HEK293T (cell line): ENCODE measurements at regions not wholly inside any gene's neighbourhood (a gene's known extent, or its start where the extent isn't known, plus 50 kb on each side); places are given as distances from the start of the nearest gene placed in this dataset.

Experiments
- ARNT ChIP-seq: fragments of 450-650 bp; IDR thresholded peaks from 2 replicates; pipeline ENCODE4 v1.6.1; 2017; ENCODE audit warnings: mild to moderate bottlenecking
- BHLHE40 ChIP-seq: fragments of 450-650 bp; IDR thresholded peaks from 2 replicates; pipeline ENCODE4 v1.6.1; 2016; ENCODE audit warnings: mild to moderate bottlenecking, moderate library complexity, borderline replicate concordance
- CTBP1 ChIP-seq: fragments of 450-650 bp; IDR thresholded peaks from 2 replicates; pipeline ENCODE4 v1.6.1; 2016; ENCODE audit warnings: borderline replicate concordance
- ELF4 ChIP-seq: fragments of 450-650 bp; IDR thresholded peaks from 2 replicates; pipeline ENCODE4 v1.6.1; 2017; ENCODE audit warnings: antibody characterized with exemption
- FOXA1 ChIP-seq: fragments of 450-650 bp; IDR thresholded peaks from 2 replicates; pipeline ENCODE4 v1.6.1; 2016; ENCODE audit warnings: mild to moderate bottlenecking
- FOXK2 ChIP-seq: fragments of 450-650 bp; IDR thresholded peaks from 2 replicates; pipeline ENCODE4 v1.6.1; 2016; ENCODE audit warnings: mild to moderate bottlenecking
- FOXM1 ChIP-seq: fragments of 450-650 bp; IDR thresholded peaks from 2 replicates; pipeline ENCODE4 v1.6.1; 2017; ENCODE audit warnings: mild to moderate bottlenecking, borderline replicate concordance
- HDGF ChIP-seq: fragments of 450-650 bp; IDR thresholded peaks from 2 replicates; pipeline ENCODE4 v1.6.1; 2017; ENCODE audit warnings: antibody characterized with exemption, borderline replicate concordance
- SP1 ChIP-seq: fragments of 450-650 bp; IDR thresholded peaks from 2 replicates; pipeline ENCODE4 v1.6.1; 2017
- SUZ12 ChIP-seq: fragments of 450-650 bp; IDR thresholded peaks from 2 replicates; pipeline ENCODE4 v1.6.1; 2016; ENCODE audit warnings: mild to moderate bottlenecking
- TARDBP ChIP-seq: fragments of 450-650 bp; IDR thresholded peaks from 2 replicates; pipeline ENCODE4 v1.6.1; 2016
- ZNF384 ChIP-seq: fragments of 450-650 bp; IDR thresholded peaks from 2 replicates; pipeline ENCODE4 v1.6.1; 2016
- TF ChIP-seq, protein P1 (sequence below): fragments of 450-650 bp; IDR thresholded peaks from 2 replicates; pipeline ENCODE4 v1.6.1; 2016

DNA sequence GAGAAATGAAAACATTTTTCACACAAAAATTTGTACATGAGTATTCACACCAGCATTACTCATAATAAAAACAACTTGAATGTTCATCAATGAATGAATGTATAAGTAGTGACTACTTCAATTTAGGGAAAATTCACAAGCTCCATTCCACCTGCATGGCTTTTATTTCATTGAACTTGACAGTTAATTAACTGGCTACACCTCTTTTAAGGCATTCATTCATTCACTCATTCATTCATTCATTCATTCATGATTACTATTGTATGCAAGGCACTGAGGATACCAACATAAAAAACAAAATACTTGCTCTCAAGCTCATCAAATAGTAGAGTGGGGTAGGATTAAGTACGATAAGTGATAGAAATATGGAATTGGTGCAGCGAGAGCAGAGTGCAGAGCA lies 198.3 kb upstream of the DLGAP1 start:
- TF ChIP-seq SP1: no peak
- no peak for TF ChIP-seq SUZ12
- TF ChIP-seq ARNT: no peak
- TF ChIP-seq BHLHE40: no peak
- TF ChIP-seq FOXM1: no peak
- TF ChIP-seq FOXK2: no peak
- no peak for TF ChIP-seq CTBP1
- TF ChIP-seq FOXA1: no peak
- no peak for TF ChIP-seq ELF4
- TF ChIP-seq, protein P1, sequence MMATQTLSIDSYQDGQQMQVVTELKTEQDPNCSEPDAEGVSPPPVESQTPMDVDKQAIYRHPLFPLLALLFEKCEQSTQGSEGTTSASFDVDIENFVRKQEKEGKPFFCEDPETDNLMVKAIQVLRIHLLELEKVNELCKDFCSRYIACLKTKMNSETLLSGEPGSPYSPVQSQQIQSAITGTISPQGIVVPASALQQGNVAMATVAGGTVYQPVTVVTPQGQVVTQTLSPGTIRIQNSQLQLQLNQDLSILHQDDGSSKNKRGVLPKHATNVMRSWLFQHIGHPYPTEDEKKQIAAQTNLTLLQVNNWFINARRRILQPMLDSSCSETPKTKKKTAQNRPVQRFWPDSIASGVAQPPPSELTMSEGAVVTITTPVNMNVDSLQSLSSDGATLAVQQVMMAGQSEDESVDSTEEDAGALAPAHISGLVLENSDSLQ: no peak
- TF ChIP-seq HDGF: no peak
- no peak for TF ChIP-seq TARDBP
- no peak for TF ChIP-seq ZNF384
